Activated T-cell treated with anti-CD3 and anti-CD28 coated beads, Interleukin-2, amount 50 U/mL, for 48 hours (primary cell): ENCODE measurements at regions not wholly inside any gene's neighbourhood (a gene's known extent, or its start where the extent isn't known, plus 50 kb on each side); places are given as distances from the start of the nearest gene placed in this dataset.

Experiments
- DNase-seq, 2 experiments: peaks; one replicate each; pipeline ENCODE4 v3.0.0-alpha.2; 2020

GRCh38 chr2:120940726-120941256 lies 205.1 kb downstream of the GLI2 start:
- no peak for DNase-seq

DNA sequence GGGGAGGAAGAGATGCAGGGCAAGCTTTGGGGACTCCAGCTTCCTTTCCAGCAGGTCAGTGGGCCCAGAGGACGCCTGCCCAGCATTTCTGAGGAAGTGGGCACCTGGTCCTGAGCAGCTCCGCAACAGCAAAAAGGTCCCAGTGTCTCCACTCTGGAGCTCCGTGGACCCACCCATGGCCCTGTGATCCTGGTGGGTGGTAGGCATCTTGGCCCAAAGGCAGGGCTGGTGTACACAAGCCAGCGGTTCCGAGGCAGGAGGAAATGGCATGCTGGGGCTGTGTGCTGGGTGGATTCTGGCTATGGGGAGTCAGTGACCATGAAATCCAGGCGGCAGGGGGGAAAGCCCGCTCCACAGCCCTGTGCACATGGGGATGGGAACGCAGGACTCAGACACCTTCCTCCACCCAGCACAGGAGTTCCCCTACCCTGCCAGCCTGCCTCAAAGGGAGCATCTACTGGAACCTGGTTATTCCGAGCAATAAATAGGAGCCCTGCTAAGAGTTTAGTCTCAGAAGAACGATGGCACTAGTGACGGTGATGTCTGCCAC lies 206.0 kb downstream of the GLI2 start:
- DNase-seq = no peak

- no peak for DNase-seq
These were observed 207.0 kb downstream of the GLI2 start for GRCh38 chr2:120942658-120943057.

DNA sequence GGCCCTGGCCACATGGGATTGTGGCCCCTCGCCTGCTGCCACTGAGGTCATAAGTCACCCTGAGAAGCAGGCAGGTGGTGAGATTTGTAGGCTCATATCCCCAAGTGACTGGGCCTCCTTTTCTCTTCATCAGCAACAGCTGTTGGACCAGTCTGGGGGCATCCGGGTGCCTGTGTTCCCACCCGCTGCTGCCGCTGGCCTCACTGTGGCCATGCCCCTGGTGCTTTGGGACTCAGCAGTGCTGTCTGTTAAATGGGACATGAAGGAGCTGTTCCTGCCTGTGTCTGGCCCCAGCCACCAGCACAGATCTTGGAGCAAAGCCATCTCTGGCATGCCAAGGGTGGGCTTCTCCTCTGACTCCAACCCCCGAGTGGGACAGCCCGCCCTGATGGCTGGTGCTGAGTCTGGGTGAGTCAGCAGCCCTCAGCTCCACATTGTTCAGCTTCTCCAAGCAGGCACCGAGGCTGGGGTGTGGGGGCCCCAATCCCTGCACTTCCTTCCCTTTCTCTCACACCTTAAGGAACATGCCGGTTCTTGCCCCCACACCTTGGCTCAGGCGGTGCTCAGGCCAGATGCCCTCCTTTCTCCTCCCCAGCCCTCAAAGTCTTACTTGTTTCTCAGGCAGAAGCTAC lies 207.9 kb downstream of the GLI2 start:
- no peak for DNase-seq

DNA sequence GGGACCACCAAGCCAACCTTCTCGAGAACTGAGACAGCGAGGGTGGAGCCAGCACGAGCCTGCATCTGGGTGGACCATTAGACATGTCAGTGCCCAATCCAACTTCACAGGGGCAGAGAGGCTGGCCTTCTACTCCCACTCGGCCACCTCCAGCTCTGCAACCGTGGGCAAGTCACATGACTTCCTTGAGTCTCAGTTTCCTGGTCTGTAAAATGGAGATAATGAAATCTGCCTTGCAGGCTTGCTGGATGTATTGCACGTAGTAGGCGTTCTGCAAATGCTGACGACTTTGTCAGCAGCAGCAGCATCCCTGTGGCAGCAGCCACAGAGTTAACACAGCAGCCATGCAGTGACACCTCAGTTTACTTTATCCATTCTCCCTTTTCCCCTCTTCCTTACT lies 208.9 kb downstream of the GLI2 start:
- DNase-seq = no peak

DNA sequence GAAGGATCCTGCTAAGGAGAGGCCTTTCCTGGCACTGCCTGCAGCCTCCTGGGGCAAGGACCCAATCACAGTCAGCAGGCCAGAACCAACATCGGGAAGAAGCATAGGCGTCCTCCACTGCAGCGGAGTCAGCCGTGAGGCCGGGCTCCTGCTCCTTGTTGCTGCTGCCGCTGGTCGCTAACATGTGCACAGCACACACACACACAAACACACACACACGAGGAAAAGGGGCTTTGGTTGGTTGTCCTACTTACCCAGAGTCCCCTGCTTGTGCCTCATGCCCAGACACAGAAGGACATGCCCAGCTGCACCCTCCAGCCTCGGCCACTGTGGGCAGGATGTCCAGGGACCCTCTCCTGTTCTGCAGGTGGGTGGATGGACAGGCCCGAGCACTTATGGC lies 209.4 kb downstream of the GLI2 start:
- DNase-seq = no peak

- no peak for DNase-seq
These were observed 210.3 kb downstream of the GLI2 start for GRCh38 chr2:120945832-120946499.

DNA sequence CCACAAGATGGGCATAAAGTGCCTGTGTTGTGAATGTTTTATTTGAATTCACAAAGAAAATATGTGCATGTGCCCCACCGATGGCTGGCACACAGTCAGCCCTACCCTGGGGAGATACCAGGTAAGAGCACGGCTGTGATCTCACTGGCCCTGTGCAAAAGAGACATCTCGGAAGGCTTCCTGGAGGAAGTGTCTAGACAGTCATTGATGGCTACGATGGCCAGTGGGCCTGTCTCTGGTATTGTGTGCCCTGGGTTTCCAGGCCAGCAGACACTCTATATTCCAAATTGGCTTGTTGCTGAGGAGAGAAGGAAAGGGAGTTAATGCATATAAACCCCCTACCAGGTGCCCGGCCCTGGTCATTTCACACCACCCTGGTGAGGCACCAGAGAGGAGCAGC lies 211.7 kb downstream of the GLI2 start:
- DNase-seq = no peak

DNA sequence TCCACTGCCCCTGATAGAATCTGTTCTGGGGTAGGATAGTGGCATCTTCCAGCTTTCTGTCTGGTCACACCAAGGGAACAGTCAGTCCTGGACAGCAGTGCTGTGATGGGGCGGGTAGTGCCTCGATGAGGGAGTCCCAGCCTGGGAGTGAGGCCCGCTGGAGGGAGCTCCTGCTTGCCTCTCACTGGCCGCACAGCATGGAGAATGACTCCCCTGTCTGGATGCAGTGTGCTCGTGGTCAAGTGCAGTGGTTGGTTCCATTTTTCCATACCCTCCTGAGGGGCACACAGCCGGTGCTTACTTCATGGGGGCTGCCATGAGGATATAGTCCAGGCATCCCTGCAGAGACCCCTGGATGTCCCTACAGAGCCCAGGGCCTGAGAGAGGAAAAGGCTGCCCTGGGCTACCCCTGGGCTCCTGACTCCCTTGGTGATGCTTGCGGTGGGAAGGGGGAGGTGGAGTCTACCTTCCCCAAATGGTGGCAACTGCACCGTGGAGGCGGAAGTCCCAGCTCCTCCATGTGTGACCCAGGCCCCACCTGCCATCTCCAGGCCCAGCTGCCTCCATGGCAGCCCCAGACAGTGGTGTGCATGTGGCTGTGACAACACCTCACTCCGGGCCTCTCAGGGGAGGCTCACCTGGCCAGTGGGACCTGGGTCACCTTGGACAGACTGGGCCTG lies 212.5 kb downstream of the GLI2 start:
- DNase-seq = no peak

DNA sequence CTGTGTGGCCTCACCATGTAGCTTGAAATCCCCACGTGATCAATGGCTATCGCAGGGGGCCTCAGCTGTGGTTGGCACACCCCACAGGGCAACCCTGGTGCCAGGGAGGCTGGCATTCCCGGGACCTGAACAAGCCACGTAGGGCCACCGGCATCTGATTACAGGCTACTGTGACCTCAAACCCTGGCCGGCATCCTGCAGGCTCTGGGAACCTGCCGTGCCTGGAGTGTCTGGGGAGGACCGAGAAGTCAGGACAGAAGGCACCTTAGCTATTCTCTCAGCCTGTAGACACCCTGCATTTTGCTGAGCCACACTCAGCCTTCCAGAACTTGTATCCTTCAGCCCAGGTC lies 213.0 kb downstream of the GLI2 start:
- DNase-seq = no peak

DNA sequence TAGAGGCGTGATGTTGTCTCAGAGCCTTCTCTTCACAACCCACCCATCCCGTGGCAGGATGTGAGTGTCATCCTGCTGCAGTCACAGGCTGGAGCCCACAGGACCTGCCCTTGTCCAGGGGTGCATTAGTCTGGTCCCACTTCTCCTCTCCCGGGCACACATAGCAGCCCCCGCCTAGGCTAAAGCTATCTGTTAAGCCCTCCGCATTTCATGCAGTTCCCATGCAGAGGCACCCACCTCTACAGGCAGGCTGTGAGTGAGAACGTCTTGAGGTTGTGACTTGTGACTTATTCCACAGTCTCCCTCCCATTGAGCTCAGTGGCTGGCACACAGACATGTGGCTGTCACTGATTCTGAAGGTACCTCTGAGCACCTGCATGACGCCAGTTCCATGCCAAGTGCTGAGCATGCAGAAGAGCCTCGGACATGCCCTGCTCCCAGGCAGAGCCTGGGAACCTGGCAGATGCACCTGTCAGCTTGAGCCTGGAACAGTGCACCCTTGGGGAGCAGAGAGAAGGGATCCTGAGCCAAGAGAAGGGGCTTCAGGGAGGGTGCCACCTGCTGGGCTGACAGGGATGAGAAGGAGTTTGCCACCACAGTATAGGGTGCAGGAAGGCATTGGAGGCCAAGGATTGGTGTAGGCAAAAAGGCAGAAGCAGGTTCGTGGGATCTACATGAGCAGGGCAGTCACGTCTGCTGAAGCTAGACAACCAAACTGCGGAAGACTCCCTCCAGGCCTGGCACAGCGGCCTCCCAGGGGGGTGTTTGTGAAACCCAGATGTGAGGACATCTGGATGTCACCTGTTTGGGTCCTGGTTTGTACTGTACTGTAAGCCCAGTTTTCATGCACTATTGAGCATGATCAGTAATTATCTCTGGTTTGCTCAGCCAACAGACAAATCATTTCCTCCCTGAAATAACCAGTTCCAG lies 213.6 kb downstream of the GLI2 start:
- DNase-seq = no peak

GRCh38 chr2:120949957-120950590 lies 214.4 kb downstream of the GLI2 start:
- DNase-seq = no peak

- no peak for DNase-seq
These were observed 216.0 kb downstream of the GLI2 start for GRCh38 chr2:120951693-120952092.

GRCh38 chr2:120952318-120952717 lies 216.7 kb downstream of the GLI2 start:
- DNase-seq = no peak

- no peak for DNase-seq
These were observed 217.5 kb downstream of the GLI2 start for GRCh38 chr2:120953066-120953756.

DNA sequence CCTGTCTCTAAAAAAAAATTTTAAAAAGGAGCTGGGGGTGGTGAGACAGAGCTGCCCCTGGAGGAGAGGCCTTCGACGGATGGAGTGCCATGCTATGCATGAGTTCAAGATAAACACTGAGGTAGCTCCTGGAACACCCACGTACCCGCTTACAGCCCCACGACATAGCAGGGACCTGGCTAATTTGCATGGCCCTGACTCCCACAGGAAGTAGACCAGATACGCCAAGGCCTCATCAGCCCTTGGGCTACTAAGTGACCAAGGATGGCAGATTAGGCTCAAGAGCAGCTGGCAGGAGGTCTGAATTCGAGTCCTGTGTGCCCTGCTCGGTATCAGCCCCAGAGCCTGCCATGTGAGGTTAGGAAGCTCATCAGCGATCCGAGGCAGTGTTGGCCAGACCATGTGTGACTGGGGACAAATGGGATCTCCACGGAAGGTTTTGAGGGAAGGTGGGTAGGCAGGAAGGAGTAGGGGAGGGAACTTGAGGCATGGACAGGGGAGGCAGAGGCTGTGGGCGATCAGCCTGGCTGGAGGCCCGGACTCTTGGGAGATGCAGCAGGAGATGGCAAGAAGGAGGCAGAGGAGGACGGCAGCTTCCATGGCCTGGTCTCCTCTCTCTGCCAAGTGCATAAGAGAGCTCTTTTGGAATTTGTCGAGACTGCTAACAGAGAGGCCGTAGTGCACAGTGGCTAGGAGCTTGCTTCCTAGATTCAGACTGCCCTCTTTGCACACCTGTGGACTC lies 218.3 kb downstream of the GLI2 start:
- no peak for DNase-seq

GRCh38 chr2:120954939-120955338 lies 219.3 kb downstream of the GLI2 start:
- DNase-seq = no peak

GRCh38 chr2:120955427-120955826 lies 219.8 kb downstream of the GLI2 start:
- DNase-seq = no peak

DNA sequence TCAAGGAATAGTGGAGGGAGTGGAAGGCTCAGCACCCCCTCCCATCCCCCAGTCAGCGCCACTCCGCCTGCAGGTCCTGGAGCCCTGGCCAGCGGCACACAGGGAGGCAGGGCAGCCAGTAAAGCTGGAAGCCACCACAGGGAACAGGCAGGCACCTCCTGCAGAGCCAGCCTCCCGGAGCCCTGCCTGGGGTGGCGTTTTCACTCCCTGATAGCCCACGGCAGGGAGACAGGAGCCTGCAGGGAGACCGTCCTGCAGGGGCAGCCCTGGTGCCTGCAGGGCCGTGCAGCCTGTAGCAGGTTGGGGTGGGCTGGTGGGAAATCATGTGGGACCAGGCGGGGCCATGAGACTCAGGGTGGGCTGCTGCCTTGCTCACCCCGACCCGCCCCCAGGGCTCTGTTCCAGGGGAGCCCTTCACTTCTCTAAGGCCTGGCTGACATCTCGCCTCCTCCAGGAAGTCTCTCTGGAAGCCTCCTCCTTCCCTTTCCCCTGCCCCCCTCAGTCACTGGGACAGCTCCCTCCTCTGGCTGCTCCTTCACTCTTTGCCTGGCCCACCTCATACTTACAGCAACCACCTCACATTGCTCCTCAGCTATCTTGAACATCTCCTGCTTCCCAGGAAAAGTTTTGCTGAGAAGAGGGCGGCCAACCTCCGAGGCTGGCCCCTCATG lies 221.0 kb downstream of the GLI2 start:
- DNase-seq = no peak

DNA sequence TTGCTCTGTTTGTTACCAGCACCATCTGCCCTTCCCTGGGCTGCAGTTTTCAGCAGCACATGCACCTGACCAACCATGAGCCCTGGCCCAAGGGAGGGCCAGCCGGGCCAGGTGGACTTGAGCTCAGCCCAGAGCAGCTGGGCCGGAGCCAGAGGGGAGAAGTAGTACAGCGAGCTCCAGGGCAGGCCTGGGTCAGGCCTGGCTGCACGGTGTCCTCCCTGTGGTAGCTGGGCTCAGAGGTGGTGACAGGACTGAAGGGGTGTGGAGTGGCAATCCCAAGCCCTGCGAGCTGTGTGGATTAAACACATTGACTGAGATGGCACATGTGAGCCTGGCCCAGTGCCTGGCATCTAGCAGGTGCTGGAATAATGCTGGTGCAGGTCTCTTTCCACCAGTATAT lies 222.2 kb downstream of the GLI2 start:
- DNase-seq = no peak
